Ovary (tissue), 3 donors: ENCODE measurements at regions not wholly inside any gene's neighbourhood (a gene's known extent, or its start where the extent isn't known, plus 50 kb on each side); places are given as distances from the start of the nearest gene placed in this dataset.

Source experiments
- CTCF ChIP-seq, 3 donors: fragments of 450-650 bp in 2 of 3; fragments of 200-600 bp in 1 of 3; IDR thresholded peaks; one replicate each; pipeline versions ENCODE4 v1.5.1 to v1.8.0; 2016 to 2022; ENCODE audit warnings: antibody characterized with exemption in 3 of 3, mild to moderate bottlenecking in 1 of 3
- EP300 ChIP-seq: sonication (generic); formaldehyde crosslinking; IDR thresholded peaks from one replicate; pipeline ENCODE4 v1.6.1; 2017; ENCODE audit warnings: antibody characterized with exemption
- POLR2A ChIP-seq: fragments of 450-650 bp; IDR thresholded peaks from one replicate; pipeline ENCODE4 v1.6.1; 2017; ENCODE audit warnings: antibody characterized with exemption, mild to moderate bottlenecking, moderate library complexity
- donor health status: DM: no; HTN: no; CAD: no.

GRCh38 chr6:40931931-40932330, 107.1 kb downstream of the UNC5CL start:
- TF ChIP-seq CTCF (IDR thresholded peaks at IDR 0.05) = no peak
- no peak for TF ChIP-seq EP300
- no peak for TF ChIP-seq POLR2A
